22Rv1 (cell line): ENCODE measurements at regions not wholly inside any gene's neighbourhood (a gene's known extent, or its start where the extent isn't known, plus 50 kb on each side); places are given as distances from the start of the nearest gene placed in this dataset.

Source experiments
- H3K27ac ChIP-seq: fragments of 450-650 bp; 2 replicates; pipeline ENCODE4 v1.5.1; 2017
- ZFX ChIP-seq: fragments of 450-650 bp; IDR thresholded peaks from 2 replicates; pipeline ENCODE4 v1.6.1; 2017; ENCODE audit warnings: antibody characterized with exemption, borderline replicate concordance
- TF ChIP-seq, protein P1 (sequence below): fragments of 450-650 bp; IDR thresholded peaks from 2 replicates; pipeline ENCODE4 v1.5.1; 2017; ENCODE audit warnings: mild to moderate bottlenecking

DNA sequence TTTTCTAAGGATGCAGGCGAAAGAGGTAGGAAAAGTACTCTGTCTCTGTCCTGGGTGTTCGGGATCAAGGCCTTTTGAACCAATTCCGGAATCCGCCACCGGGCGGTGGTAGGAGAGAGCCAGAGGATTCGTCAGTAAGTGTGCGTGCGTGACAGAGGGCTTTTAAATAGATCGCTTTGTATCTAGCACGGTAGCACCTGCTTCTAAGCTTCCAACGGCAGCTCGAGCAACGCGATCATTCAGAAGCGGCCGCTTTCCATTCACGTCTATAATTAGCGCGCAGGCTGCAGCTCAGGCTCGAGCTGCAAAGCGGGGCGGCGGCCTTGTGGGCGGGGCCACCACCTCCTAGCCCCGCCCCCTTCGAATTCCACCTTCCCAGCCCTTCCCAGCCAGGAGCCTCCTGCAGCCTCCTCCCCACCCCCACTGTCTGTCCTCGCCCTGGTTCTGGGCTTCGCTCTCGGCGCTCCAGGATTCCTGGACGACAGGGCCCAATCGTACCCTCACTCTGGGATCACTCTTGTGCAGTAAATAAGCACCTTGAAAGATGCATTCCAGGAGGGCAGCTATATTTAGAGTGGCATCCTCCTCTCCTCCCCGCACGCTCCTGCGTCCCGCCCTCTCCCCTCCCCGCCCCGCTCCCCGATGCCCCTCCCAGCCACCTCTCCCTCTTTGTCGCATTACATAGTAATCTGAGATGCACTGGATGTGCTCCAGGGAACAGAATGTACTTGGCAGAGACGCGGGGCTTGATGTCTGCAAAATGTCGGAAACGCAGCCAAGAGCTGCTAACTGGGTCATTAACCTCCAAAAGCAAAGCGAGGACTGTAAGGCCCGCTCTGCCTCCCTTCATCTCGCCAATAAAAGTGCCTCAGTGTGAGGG lies 224.1 kb upstream of the TPRG1 start:
- no peak for TF ChIP-seq ZFX
- TF ChIP-seq, protein P1, sequence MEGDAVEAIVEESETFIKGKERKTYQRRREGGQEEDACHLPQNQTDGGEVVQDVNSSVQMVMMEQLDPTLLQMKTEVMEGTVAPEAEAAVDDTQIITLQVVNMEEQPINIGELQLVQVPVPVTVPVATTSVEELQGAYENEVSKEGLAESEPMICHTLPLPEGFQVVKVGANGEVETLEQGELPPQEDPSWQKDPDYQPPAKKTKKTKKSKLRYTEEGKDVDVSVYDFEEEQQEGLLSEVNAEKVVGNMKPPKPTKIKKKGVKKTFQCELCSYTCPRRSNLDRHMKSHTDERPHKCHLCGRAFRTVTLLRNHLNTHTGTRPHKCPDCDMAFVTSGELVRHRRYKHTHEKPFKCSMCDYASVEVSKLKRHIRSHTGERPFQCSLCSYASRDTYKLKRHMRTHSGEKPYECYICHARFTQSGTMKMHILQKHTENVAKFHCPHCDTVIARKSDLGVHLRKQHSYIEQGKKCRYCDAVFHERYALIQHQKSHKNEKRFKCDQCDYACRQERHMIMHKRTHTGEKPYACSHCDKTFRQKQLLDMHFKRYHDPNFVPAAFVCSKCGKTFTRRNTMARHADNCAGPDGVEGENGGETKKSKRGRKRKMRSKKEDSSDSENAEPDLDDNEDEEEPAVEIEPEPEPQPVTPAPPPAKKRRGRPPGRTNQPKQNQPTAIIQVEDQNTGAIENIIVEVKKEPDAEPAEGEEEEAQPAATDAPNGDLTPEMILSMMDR = peak; percentile 47

DNA sequence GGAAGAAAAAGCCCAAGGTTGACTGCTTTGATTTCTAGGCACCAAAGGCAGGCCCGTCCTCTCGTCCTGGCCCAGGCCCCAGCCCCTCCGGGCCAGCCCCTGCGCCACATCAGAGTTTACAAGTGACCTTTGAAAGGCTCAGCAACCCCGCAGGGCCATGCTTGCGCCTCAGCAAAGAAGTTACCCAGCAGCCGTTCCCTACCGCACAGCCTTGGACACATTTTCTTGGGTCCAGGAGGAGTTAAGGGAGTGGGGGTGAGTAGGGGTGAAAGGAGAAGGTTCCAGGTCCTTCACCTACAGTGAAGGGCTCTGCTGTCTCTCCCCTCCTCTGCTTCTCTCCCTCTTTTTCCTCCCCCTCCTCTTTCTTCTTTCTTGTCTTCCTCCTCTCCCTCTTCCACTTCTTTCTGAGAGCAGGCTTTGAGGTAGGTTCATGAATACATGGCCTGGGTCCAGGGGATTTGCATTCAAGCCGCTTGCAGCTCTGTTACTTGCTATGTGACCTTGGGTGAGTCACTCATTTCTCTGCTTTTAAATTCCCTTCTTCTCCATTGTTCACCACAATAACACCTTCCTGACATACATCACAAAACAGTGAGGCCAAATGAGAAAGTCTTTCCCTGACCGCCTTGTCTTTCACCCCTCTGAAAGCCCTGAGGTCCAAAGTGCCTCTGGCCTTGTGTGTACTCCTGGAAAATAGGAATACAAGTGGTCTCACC lies 223.3 kb upstream of the TPRG1 start:
- peak overlapping the region; percentile 99 for H3K27ac ChIP-seq

More for the DNA sequence above, 224.1 kb upstream of the TPRG1 start:
- peak overlapping the region; percentile 99 for H3K27ac ChIP-seq

DNA sequence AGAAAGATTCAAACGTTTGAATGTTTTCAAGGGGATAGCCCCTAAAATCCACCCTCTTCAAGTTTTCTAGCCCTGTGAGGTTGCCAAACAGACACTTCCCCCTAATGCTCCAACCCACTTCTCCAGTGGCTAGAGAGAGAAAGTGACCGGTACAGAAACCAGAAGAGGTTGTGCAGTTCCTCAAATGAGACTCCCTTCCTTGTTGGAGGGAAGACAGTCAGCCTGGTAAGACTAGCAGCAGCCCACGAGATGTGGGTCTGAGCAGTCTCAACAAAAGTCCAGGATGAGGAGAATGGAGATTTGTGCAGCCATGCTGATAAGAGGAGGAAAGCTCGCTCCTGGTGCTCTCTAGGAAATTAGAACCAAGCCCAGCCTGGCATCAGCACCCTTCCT lies 222.8 kb upstream of the TPRG1 start:
- TF ChIP-seq ZFX = no peak
- TF ChIP-seq, protein P1 = no peak
- H3K27ac ChIP-seq = peak overlapping the region; percentile 99

More for the DNA sequence above, 223.3 kb upstream of the TPRG1 start:
- TF ChIP-seq ZFX = no peak
- TF ChIP-seq, protein P1 = no peak

DNA sequence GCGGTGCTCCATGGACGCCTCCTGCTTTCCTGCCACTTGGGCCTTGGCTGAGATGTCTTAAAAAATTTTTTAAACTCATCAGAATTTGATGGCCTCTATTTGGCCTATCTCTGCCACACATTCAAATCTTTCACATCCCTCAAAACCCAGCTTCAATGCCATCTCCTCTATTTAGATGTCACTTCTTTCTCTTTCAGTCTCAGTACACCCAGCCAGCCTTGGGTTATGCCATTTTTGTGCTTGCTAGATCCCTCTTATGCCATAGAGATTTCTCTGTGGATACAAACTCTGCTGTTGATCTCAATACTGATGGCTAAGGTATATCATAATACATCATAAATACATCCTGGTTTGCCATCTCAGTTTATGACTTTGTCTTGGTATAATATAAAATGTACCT lies 222.3 kb upstream of the TPRG1 start:
- no peak for TF ChIP-seq ZFX
- TF ChIP-seq, protein P1 = no peak
- peak overlapping the region; percentile 99 for H3K27ac ChIP-seq

DNA sequence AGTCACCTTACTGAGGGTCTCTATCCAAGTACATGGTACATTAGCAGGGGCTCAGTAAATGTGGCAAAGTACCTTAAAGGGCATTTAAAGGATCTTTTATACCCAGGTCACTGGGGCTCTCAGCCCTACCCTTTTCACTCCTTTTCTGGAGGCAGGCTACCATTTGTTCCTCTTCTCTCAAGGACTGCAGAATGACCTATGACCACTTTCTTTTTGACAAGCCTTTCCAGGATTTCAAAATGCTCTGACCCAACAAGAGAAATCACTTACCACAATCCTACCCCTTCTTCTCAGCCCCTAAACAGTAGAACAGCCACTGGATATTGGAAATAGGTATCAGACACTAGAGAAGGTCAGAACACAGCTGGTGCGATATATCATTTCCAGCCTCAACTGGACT lies 221.8 kb upstream of the TPRG1 start:
- H3K27ac ChIP-seq = no peak overlapping the region; the same call in 1 of the 2 replicates
- no peak for TF ChIP-seq ZFX
- TF ChIP-seq, protein P1 = no peak

DNA sequence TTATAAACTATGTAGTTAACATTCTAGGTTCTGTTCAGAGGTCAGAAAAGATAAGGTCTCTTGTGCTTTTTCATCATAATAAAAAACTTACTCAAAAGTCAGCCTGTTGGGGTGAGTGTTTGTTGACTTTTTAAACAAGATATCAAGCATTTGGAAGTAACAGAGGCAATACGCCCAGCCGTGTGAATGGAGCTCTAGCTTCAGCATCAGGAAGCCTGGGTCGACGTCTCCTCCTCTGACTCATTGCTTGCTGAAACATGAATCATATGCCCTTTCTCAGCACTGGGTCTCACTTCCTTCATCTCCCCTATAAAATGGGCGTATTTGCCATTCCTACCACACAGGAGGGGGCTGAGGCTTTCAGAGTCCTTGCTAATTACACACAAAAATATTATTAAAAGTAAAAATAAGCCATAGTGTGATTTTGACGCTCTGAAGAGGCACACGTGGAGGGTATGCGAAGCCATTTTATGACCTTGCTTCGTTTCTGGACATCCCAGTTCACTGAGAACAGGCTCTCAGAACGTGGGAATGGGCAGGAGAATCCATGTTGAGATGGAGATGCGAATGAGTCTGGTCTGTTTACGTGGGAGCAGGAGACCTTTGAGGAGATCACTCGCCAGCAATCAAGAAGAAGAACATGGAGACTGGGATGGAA lies 220.8 kb upstream of the TPRG1 start:
- H3K27ac ChIP-seq = no peak overlapping the region
- no peak for TF ChIP-seq ZFX
- TF ChIP-seq, protein P1 = no peak
